ENCODE measurements at regions not wholly inside any gene's neighbourhood (a gene's known extent, or its start where the extent isn't known, plus 50 kb on each side); places are given as distances from the start of the nearest gene placed in this dataset.

DNA sequence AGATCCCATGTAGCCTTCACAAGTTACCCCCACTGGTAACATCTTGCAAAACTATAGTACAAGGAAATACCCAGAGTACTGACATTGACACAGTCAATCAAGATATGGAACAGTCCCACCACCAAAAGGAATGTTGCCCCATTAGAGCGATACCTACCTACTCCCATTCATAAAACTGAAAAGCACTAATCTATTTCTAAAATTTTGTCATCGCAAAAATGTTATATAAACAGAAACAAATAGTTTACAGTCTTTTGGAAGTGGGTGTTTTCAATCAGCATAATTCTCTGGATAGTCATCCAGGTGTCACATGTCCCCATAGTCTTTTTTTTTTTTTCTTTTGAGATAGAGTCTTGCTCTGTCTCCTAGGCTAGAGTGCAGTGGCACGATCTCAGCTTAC is 156.9 kb upstream of the AGTR1 start:
- Histone ChIP-seq H3K4me1 (no peaks in the 10 kb centered on the region), H3K4me2 (no peak overlapping the region), H3K4me3 (no peak overlapping the region), H3K9me3 (no peaks in the 10 kb centered on the region), H3K27ac (no peak overlapping the region)
- TF ChIP-seq EHF (CRISPR knock-in tag; IDR thresholded peaks at IDR 0.05) = no peak
- ChIA-PET CTCF (no interaction called here), POLR2A (no interaction called here)
- WGBS (ENCODE audit: missing lambda C conversion rate) = 82% methylated on average over 3 of the region's 3 CpGs
- DNase-seq (ENCODE audit: low read depth in 1 of 2, low spot score in 1 of 2) (no peak), ATAC-seq (no peak), FAIRE-seq (no peak)

DNA sequence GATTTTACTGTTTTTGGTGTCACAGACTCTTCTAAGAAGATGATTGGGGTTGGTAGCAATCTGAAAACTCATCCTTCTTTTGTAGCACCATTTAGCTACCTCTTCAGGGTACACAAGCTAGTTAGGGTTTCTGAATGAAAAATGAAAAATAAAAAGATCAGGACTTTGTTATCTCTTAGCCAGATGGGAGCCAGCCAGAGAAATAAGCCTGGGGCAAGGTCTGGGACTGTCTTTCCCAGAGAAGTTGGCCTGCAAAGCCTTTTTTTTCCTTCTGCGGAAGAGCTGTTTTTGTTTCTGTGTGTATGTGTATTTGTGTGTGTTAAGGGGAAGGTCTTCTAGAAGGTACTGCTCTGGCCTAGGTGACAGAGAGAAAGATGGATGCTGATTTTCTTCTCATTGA is 150.7 kb upstream of the AGTR1 start:
- no peak overlapping the region for H3K27ac ChIP-seq
- TF ChIP-seq SREBF2 (IDR thresholded peaks at IDR 0.05) (no peak), ZSCAN20 (CRISPR knock-in tag; IDR thresholded peaks at IDR 0.05) (no peak), KDM1A (IDR thresholded peaks at IDR 0.05; ENCODE audit: low read depth) (no peak), POLR2A (IDR thresholded peaks at IDR 0.05; ENCODE audit: low read length) (no peak), NPAS2 (CRISPR knock-in tag; IDR thresholded peaks at IDR 0.05; ENCODE audit: borderline replicate concordance) (no peak), MYC (IDR thresholded peaks at IDR 0.05; ENCODE audit: borderline replicate concordance, low read length) (no peak), MAFK (IDR thresholded peaks at IDR 0.05; ENCODE audit: partially characterized antibody) (no peak), HOXB13 (CRISPR knock-in tag; IDR thresholded peaks at IDR 0.05; ENCODE audit: low read depth) (no peak), RFX5 (IDR thresholded peaks at IDR 0.05) (no peak), EHMT2 (IDR thresholded peaks at IDR 0.05; ENCODE audit: low read depth) (no peak), TP53 (CRISPR knock-in tag; IDR thresholded peaks at IDR 0.05) (no peak), SMC3 (IDR thresholded peaks at IDR 0.05) (no peak), JUN (IDR thresholded peaks at IDR 0.05) (no peak), ZC3H11A (IDR thresholded peaks at IDR 0.05) (no peak)
- TF ChIP-seq, protein P1, sequence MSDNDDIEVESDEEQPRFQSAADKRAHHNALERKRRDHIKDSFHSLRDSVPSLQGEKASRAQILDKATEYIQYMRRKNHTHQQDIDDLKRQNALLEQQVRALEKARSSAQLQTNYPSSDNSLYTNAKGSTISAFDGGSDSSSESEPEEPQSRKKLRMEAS (IDR thresholded peaks at IDR 0.05) = no peak
- TF ChIP-seq, protein P2, sequence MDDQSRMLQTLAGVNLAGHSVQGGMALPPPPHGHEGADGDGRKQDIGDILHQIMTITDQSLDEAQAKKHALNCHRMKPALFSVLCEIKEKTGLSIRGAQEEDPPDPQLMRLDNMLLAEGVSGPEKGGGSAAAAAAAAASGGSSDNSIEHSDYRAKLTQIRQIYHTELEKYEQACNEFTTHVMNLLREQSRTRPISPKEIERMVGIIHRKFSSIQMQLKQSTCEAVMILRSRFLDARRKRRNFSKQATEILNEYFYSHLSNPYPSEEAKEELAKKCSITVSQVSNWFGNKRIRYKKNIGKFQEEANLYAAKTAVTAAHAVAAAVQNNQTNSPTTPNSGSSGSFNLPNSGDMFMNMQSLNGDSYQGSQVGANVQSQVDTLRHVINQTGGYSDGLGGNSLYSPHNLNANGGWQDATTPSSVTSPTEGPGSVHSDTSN (IDR thresholded peaks at IDR 0.05) = no peak
- no peak for ATAC-seq
- no peak overlapping the region for H3K4me3 ChIP-seq
- H3K9me3 ChIP-seq = no peaks in the 10 kb centered on the region
- WGBS (ENCODE audit: missing lambda C conversion rate) = 94% methylated on average over 1 of the region's 1 CpG
- ChIA-PET CTCF (interaction anchor here (1.1 kb wide), 1 partner anchor 10 kb away, joined by 3 read pairs; no protein-coding TSS in a partner anchor), POLR2A (no interaction called here)
- no peak for DNase-seq (ENCODE audit: low read depth in 1 of 2, low spot score in 1 of 2)
- no peak overlapping the region for H3K4me2 ChIP-seq
- FAIRE-seq = no peak
- no peaks in the 10 kb centered on the region for H3K4me1 ChIP-seq

DNA sequence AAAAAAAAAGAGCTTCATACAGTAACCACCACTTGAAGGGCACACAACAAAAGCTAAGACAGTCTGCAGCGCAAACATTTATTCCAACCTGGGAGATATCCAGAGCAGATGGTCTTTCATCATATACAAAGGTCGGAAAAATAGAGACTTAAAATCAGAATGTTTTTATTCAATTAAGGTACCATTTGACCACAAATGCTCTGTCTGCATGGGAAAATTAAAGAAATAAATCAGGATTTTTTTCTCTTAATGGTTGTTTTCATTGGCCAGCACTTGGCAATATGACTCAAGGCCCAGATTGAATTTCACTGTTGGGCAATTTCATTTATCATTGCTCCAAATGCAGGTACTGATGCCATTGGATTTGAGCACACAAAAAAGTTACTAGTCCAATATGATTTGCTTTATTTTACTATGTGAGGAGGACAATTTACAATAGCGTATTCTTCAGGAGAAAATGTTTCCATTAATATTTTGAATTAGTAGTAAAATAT is 145.9 kb upstream of the AGTR1 start:
- ChIA-PET POLR2A (no interaction called here), CTCF (interaction anchor here (0.6 kb wide), 1 partner anchor 139 kb away, joined by 3 read pairs; no protein-coding TSS in a partner anchor)
- H3K27ac ChIP-seq = no peak overlapping the region
- no peak for FAIRE-seq
- no peak overlapping the region for H3K4me3 ChIP-seq
- H3K4me2 ChIP-seq = no peak overlapping the region
- H3K4me1 ChIP-seq = no peaks in the 10 kb centered on the region
- no peak for TF ChIP-seq FOXS1 (CRISPR knock-in tag; IDR thresholded peaks at IDR 0.05)
- no peak for TF ChIP-seq ZFP36 (IDR thresholded peaks at IDR 0.05; ENCODE audit: borderline replicate concordance, partially characterized antibody)
- TF ChIP-seq, protein P3, sequence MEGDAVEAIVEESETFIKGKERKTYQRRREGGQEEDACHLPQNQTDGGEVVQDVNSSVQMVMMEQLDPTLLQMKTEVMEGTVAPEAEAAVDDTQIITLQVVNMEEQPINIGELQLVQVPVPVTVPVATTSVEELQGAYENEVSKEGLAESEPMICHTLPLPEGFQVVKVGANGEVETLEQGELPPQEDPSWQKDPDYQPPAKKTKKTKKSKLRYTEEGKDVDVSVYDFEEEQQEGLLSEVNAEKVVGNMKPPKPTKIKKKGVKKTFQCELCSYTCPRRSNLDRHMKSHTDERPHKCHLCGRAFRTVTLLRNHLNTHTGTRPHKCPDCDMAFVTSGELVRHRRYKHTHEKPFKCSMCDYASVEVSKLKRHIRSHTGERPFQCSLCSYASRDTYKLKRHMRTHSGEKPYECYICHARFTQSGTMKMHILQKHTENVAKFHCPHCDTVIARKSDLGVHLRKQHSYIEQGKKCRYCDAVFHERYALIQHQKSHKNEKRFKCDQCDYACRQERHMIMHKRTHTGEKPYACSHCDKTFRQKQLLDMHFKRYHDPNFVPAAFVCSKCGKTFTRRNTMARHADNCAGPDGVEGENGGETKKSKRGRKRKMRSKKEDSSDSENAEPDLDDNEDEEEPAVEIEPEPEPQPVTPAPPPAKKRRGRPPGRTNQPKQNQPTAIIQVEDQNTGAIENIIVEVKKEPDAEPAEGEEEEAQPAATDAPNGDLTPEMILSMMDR (IDR thresholded peaks at IDR 0.05) = no peak
- TF ChIP-seq CBX2 (IDR thresholded peaks at IDR 0.05; ENCODE audit: borderline replicate concordance, low read depth) = no peak
- TF ChIP-seq CBX8 (IDR thresholded peaks at IDR 0.05) = no peak
- TF ChIP-seq EHMT2 (IDR thresholded peaks at IDR 0.05; ENCODE audit: low read depth) = no peak
- TF ChIP-seq HOXA7 (CRISPR knock-in tag; IDR thresholded peaks at IDR 0.05) = no peak
- no peak for TF ChIP-seq CHD2 (IDR thresholded peaks at IDR 0.05; ENCODE audit: low read length, partially characterized antibody)
- no peak for TF ChIP-seq CHD4 (IDR thresholded peaks at IDR 0.05; ENCODE audit: borderline replicate concordance)
- no peak for TF ChIP-seq GATA3 (IDR thresholded peaks at IDR 0.05; ENCODE audit: borderline replicate concordance)
- TF ChIP-seq PHF8 (IDR thresholded peaks at IDR 0.05; ENCODE audit: borderline replicate concordance, low read depth) = no peak
- no peak for TF ChIP-seq NR3C1 (IDR thresholded peaks at IDR 0.05)
- no peak for TF ChIP-seq SREBF2 (IDR thresholded peaks at IDR 0.05)
- TF ChIP-seq ZC3H11A (IDR thresholded peaks at IDR 0.05) = no peak
- ATAC-seq = no peak
- WGBS (ENCODE audit: missing lambda C conversion rate) = 83% methylated on average over 3 of the region's 3 CpGs
- H3K9me3 ChIP-seq = no peaks in the 10 kb centered on the region
- no peak for DNase-seq (ENCODE audit: low read depth in 1 of 2, low spot score in 1 of 2)
